ENCODE measurements at regions not wholly inside any gene's neighbourhood (a gene's known extent, or its start where the extent isn't known, plus 50 kb on each side); places are given as distances from the start of the nearest gene placed in this dataset.

DNA sequence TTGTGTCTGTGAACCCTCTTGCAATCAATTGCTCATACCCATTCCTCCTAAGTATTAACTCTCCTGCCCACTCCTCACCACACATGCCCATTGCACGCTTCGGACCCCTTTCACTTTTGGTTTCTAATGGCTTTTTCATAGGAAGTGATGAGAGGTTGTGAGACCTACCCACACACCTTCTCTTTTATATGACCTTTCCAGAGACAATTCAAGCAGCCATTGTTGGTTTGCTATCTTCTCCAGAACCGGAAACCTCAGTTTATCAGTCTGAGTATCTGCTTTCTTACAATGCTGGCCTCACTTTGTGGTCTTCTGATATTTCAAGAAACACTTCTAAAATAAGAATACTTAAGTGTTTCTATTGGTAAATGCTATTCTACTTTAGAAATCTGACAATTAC, 1550.8 kb upstream of the SLC10A2 start:
- TF ChIP-seq, protein P1, sequence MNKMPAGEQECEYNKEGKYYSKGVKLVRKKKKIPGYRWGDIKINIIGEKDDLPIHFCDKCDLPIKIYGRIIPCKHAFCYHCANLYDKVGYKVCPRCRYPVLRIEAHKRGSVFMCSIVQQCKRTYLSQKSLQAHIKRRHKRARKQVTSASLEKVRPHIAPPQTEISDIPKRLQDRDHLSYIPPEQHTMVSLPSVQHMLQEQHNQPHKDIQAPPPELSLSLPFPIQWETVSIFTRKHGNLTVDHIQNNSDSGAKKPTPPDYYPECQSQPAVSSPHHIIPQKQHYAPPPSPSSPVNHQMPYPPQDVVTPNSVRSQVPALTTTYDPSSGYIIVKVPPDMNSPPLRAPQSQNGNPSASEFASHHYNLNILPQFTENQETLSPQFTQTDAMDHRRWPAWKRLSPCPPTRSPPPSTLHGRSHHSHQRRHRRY (tag by site-specific recombination; IDR thresholded peaks at IDR 0.05), result no peak
- TF ChIP-seq, protein P2, sequence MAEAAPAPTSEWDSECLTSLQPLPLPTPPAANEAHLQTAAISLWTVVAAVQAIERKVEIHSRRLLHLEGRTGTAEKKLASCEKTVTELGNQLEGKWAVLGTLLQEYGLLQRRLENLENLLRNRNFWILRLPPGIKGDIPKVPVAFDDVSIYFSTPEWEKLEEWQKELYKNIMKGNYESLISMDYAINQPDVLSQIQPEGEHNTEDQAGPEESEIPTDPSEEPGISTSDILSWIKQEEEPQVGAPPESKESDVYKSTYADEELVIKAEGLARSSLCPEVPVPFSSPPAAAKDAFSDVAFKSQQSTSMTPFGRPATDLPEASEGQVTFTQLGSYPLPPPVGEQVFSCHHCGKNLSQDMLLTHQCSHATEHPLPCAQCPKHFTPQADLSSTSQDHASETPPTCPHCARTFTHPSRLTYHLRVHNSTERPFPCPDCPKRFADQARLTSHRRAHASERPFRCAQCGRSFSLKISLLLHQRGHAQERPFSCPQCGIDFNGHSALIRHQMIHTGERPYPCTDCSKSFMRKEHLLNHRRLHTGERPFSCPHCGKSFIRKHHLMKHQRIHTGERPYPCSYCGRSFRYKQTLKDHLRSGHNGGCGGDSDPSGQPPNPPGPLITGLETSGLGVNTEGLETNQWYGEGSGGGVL (tag by site-specific recombination; IDR thresholded peaks at IDR 0.05), result no peak
- no peak for TF ChIP-seq ZNF174 (tag by site-specific recombination; IDR thresholded peaks at IDR 0.05)
- TF ChIP-seq SALL2 (tag by site-specific recombination; IDR thresholded peaks at IDR 0.05; ENCODE audit: borderline replicate concordance), result no peak
- no peak for TF ChIP-seq ZNF248 (tag by site-specific recombination; IDR thresholded peaks at IDR 0.05)

DNA sequence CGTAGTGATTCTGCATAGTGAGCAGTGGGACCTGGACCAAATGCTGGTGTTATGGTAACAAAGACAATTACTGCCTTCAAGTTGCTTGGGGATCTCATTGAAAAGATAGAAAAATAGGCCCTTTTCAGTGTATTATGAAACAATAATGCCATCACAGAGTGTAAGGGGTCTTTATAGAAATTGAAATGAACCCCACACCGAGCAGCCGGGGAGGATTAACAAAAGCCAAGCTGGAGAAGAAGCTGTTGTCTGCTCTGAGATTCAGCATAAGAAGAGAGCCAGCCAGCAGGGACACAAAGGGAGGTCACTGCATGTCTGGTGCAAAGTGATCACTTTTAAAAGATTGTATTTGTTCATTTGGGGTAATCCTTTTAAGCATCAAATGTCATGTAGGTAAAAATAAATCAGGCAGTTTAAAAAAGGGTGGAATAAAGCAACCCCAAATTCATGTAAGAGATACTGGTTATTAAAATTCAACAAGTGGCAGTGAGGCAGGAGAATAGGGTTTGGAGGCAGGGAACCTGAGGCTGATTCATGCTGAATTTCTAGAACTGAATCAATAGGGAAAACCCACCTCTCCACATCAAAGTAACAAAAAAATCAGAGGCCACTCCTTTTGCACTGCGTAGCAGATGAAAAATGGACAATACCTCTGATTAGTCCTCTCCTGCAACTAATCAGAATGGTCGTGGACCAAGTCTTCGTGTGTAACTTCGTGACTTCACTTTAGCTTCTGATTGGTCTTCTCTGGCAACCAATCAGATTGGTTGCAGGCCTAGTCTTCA, 1548.3 kb upstream of the SLC10A2 start:
- POLR2A ChIA-PET, result no interaction called here
- no peak overlapping the region for H3K4me3 ChIP-seq (ENCODE audit: low read depth, low read length)
- no peak for TF ChIP-seq ZNF274 (IDR thresholded peaks at IDR 0.05; ENCODE audit: low read length)
- TF ChIP-seq ZNF274 (tag by site-specific recombination; IDR thresholded peaks at IDR 0.05; ENCODE audit: borderline replicate concordance), result no peak
- TF ChIP-seq ZNF626 (tag by site-specific recombination; IDR thresholded peaks at IDR 0.05), result no peak
- no peak for TF ChIP-seq ZNF132 (tag by site-specific recombination; IDR thresholded peaks at IDR 0.05; ENCODE audit: borderline replicate concordance)
- TF ChIP-seq, protein P3, sequence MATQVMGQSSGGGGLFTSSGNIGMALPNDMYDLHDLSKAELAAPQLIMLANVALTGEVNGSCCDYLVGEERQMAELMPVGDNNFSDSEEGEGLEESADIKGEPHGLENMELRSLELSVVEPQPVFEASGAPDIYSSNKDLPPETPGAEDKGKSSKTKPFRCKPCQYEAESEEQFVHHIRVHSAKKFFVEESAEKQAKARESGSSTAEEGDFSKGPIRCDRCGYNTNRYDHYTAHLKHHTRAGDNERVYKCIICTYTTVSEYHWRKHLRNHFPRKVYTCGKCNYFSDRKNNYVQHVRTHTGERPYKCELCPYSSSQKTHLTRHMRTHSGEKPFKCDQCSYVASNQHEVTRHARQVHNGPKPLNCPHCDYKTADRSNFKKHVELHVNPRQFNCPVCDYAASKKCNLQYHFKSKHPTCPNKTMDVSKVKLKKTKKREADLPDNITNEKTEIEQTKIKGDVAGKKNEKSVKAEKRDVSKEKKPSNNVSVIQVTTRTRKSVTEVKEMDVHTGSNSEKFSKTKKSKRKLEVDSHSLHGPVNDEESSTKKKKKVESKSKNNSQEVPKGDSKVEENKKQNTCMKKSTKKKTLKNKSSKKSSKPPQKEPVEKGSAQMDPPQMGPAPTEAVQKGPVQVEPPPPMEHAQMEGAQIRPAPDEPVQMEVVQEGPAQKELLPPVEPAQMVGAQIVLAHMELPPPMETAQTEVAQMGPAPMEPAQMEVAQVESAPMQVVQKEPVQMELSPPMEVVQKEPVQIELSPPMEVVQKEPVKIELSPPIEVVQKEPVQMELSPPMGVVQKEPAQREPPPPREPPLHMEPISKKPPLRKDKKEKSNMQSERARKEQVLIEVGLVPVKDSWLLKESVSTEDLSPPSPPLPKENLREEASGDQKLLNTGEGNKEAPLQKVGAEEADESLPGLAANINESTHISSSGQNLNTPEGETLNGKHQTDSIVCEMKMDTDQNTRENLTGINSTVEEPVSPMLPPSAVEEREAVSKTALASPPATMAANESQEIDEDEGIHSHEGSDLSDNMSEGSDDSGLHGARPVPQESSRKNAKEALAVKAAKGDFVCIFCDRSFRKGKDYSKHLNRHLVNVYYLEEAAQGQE (tag by site-specific recombination; IDR thresholded peaks at IDR 0.05), result no peak
- TF ChIP-seq ZNF248 (tag by site-specific recombination; IDR thresholded peaks at IDR 0.05), result no peak
- TF ChIP-seq ZNF623 (tag by site-specific recombination; IDR thresholded peaks at IDR 0.05), result no peak
- TF ChIP-seq, protein P4, sequence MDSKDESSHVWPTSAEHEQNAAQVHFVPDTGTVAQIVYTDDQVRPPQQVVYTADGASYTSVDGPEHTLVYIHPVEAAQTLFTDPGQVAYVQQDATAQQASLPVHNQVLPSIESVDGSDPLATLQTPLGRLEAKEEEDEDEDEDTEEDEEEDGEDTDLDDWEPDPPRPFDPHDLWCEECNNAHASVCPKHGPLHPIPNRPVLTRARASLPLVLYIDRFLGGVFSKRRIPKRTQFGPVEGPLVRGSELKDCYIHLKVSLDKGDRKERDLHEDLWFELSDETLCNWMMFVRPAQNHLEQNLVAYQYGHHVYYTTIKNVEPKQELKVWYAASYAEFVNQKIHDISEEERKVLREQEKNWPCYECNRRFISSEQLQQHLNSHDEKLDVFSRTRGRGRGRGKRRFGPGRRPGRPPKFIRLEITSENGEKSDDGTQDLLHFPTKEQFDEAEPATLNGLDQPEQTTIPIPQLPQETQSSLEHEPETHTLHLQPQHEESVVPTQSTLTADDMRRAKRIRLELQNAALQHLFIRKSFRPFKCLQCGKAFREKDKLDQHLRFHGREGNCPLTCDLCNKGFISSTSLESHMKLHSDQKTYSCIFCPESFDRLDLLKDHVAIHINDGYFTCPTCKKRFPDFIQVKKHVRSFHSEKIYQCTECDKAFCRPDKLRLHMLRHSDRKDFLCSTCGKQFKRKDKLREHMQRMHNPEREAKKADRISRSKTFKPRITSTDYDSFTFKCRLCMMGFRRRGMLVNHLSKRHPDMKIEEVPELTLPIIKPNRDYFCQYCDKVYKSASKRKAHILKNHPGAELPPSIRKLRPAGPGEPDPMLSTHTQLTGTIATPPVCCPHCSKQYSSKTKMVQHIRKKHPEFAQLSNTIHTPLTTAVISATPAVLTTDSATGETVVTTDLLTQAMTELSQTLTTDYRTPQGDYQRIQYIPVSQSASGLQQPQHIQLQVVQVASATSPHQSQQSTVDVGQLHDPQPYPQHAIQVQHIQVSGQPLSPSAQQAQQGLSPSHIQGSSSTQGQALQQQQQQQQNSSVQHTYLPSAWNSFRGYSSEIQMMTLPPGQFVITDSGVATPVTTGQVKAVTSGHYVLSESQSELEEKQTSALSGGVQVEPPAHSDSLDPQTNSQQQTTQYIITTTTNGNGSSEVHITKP (tag by site-specific recombination; IDR thresholded peaks at IDR 0.05), result no peak
- TF ChIP-seq ZNF391 (tag by site-specific recombination; IDR thresholded peaks at IDR 0.05; ENCODE audit: borderline replicate concordance, low read depth), result no peak
- TF ChIP-seq ZNF596 (tag by site-specific recombination; IDR thresholded peaks at IDR 0.05), result no peak

More for the DNA sequence above, 1550.8 kb upstream of the SLC10A2 start:
- POLR2A ChIA-PET, result no interaction called here
- Histone ChIP-seq H3K4me3 (ENCODE audit: low read depth, low read length) (no peak overlapping the region), H3K27ac (ENCODE audit: extremely low read depth, low read depth, low read length) (no peak overlapping the region), H3K36me3 (ENCODE audit: control insufficient read depth in 2 of 2, insufficient read depth in 1 of 2, low read length in 2 of 2) (no peaks in the 10 kb centered on the region), H3K4me1 (ENCODE audit: control insufficient read depth, insufficient read depth, low read length) (no peaks in the 10 kb centered on the region), H3K9me3 (ENCODE audit: control insufficient read depth, insufficient read depth, low read depth, low read length) (no peaks in the 10 kb centered on the region)
- CTCF ChIA-PET, result interaction anchor here (1.0 kb wide), 1 partner anchor 10 kb away, joined by 3 read pairs; no protein-coding TSS in a partner anchor

More for the DNA sequence above, 1548.3 kb upstream of the SLC10A2 start:
- H3K27ac ChIP-seq (ENCODE audit: extremely low read depth, low read depth, low read length), result no peak overlapping the region
- no peaks in the 10 kb centered on the region for H3K4me1 ChIP-seq (ENCODE audit: control insufficient read depth, insufficient read depth, low read length)
- CTCF ChIA-PET, result no interaction called here
- no peaks in the 10 kb centered on the region for H3K9me3 ChIP-seq (ENCODE audit: control insufficient read depth, insufficient read depth, low read depth, low read length)
- no peaks in the 10 kb centered on the region for H3K36me3 ChIP-seq (ENCODE audit: control insufficient read depth in 2 of 2, insufficient read depth in 1 of 2, low read length in 2 of 2)
